Endothelial cell of umbilical vein (primary cell): ENCODE measurements at regions not wholly inside any gene's neighbourhood (a gene's known extent, or its start where the extent isn't known, plus 50 kb on each side); places are given as distances from the start of the nearest gene placed in this dataset.

ENCODE experiments used
- CTCF ChIP-seq, 2 donors: IDR thresholded peaks; 1 replicate in 1 of 2; 2 replicates in 1 of 2; pipeline ENCODE4 v1.5.1; 2011; ENCODE audit warnings: low read length in 2 of 2, mild to moderate bottlenecking in 2 of 2, moderate library complexity in 2 of 2, control low read depth in 1 of 2, inconsistent platforms in 1 of 2, low read depth in 1 of 2; ENCODE audit not compliant: insufficient read depth in 1 of 2; ENCODE audit errors: extremely low read depth in 1 of 2
- EZH2 ChIP-seq: IDR thresholded peaks from 2 replicates; pipeline ENCODE4 v1.6.1; 2012; ENCODE audit warnings: borderline replicate concordance, low read depth, mild to moderate bottlenecking, moderate library complexity, low read length, inconsistent platforms; ENCODE audit not compliant: severe bottlenecking
- POLR2AphosphoS5 ChIP-seq: IDR thresholded peaks from 2 replicates; pipeline ENCODE4 v1.6.1; 2012; ENCODE audit warnings: low read depth, mild to moderate bottlenecking, control low read depth, low read length, moderate library complexity; ENCODE audit not compliant: insufficient read depth

- TF ChIP-seq CTCF (IDR thresholded peaks at IDR 0.05; ENCODE audit: extremely low read depth in 1 of 2, insufficient read depth in 1 of 2, low read depth in 1 of 2, low read length in 2 of 2) (no peak), POLR2AphosphoS5 (no peak), EZH2 (no peak)
Observed at GRCh38 chr19:30222992-30223865, 149.0 kb upstream of the ZNF536 start.
